DOHH2 (cell line): ENCODE measurements at regions not wholly inside any gene's neighbourhood (a gene's known extent, or its start where the extent isn't known, plus 50 kb on each side); places are given as distances from the start of the nearest gene placed in this dataset.

Experiments used
- H3F3A ChIP-seq: fragments of 200-600 bp; sonication (generic), shearing (Covaris generic); 2 replicates; pipeline ENCODE4 v1.6.0; 2016; ENCODE audit warnings: antibody characterized with exemption, mild to moderate bottlenecking; ENCODE audit not compliant: control insufficient read depth, insufficient read depth
- H3K27ac ChIP-seq: fragments of 200-600 bp; sonication (generic); 2 replicates; pipeline ENCODE4 v1.5.1; 2014; ENCODE audit warnings: low read depth, mild to moderate bottlenecking, low read length, moderate library complexity
- H3K27me3 ChIP-seq: fragments of 200-600 bp; sonication (generic); 2 replicates; pipeline ENCODE4 v1.6.1; 2014; ENCODE audit warnings: mild to moderate bottlenecking, low read length, mixed read lengths; ENCODE audit not compliant: control insufficient read depth
- H3K36me3 ChIP-seq: fragments of 200-600 bp; sonication (generic); 2 replicates; pipeline ENCODE4 v1.6.1; 2014; ENCODE audit warnings: mild to moderate bottlenecking, low read length, moderate library complexity, mixed read lengths; ENCODE audit not compliant: control insufficient read depth
- H3K4me1 ChIP-seq: fragments of 200-600 bp; sonication (generic); 2 replicates; pipeline ENCODE4 v1.6.1; 2014; ENCODE audit warnings: mild to moderate bottlenecking, low read length, mixed read lengths; ENCODE audit not compliant: control insufficient read depth
- H3K4me2 ChIP-seq: fragments of 200-600 bp; sonication (generic); 2 replicates; pipeline ENCODE4 v1.6.0; 2014; ENCODE audit warnings: mild to moderate bottlenecking, low read length, moderate library complexity
- H3K4me3 ChIP-seq: fragments of 200-600 bp; sonication (generic); 2 replicates; pipeline ENCODE4 v1.5.1; 2014; ENCODE audit warnings: mild to moderate bottlenecking, low read length, mixed read lengths
- H3K79me2 ChIP-seq: fragments of 200-600 bp; sonication (generic); 2 replicates; pipeline ENCODE4 v1.6.1; 2014; ENCODE audit warnings: mild to moderate bottlenecking, low read length, mixed read lengths; ENCODE audit not compliant: control insufficient read depth
- H3K9me2 ChIP-seq: fragments of 200-600 bp; sonication (generic); replicated peaks from 2 replicates; pipeline ENCODE4 v1.6.1; 2014; ENCODE audit warnings: mild to moderate bottlenecking, low read length, mixed read lengths; ENCODE audit not compliant: control insufficient read depth
- H3K9me3 ChIP-seq: fragments of 200-600 bp; sonication (generic); 2 replicates; pipeline ENCODE4 v1.6.1; 2014; ENCODE audit warnings: antibody characterized with exemption, low read length, mixed read lengths; ENCODE audit not compliant: control insufficient read depth, insufficient read depth
- H4K20me1 ChIP-seq: fragments of 200-600 bp; sonication (generic); 2 replicates; pipeline ENCODE4 v1.6.0; 2014; ENCODE audit warnings: low read depth, mild to moderate bottlenecking, antibody characterized with exemption, low read length, moderate library complexity; ENCODE audit not compliant: control insufficient read depth, insufficient read depth
- EZH2phosphoT487 ChIP-seq: fragments of 200-600 bp; sonication (generic); IDR thresholded peaks from 2 replicates; pipeline ENCODE4 v1.6.1; 2017; ENCODE audit warnings: borderline replicate concordance, mild to moderate bottlenecking, antibody characterized with exemption, low read length, moderate library complexity, mixed read lengths
- TF ChIP-seq, protein P1 (sequence below): fragments of 200-600 bp; sonication (generic); IDR thresholded peaks from one replicate; pipeline ENCODE4 v1.5.1; 2014; ENCODE audit warnings: antibody characterized with exemption, mild to moderate bottlenecking, low read depth, low read length; ENCODE audit not compliant: poor library complexity, severe bottlenecking

- H3F3A ChIP-seq: no peaks in the 10 kb centered on the region
- H3K27ac ChIP-seq: no peak overlapping the region
- no peaks in the 10 kb centered on the region for H3K4me1 ChIP-seq
- no peaks in the 10 kb centered on the region for H3K79me2 ChIP-seq
- H3K27me3 ChIP-seq: peaks cover 14% of the 10 kb centered on the region
- no peak for TF ChIP-seq EZH2phosphoT487
- TF ChIP-seq, protein P1, sequence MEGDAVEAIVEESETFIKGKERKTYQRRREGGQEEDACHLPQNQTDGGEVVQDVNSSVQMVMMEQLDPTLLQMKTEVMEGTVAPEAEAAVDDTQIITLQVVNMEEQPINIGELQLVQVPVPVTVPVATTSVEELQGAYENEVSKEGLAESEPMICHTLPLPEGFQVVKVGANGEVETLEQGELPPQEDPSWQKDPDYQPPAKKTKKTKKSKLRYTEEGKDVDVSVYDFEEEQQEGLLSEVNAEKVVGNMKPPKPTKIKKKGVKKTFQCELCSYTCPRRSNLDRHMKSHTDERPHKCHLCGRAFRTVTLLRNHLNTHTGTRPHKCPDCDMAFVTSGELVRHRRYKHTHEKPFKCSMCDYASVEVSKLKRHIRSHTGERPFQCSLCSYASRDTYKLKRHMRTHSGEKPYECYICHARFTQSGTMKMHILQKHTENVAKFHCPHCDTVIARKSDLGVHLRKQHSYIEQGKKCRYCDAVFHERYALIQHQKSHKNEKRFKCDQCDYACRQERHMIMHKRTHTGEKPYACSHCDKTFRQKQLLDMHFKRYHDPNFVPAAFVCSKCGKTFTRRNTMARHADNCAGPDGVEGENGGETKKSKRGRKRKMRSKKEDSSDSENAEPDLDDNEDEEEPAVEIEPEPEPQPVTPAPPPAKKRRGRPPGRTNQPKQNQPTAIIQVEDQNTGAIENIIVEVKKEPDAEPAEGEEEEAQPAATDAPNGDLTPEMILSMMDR: no peak
- no peaks in the 10 kb centered on the region for H3K36me3 ChIP-seq
- H3K9me2 ChIP-seq: no peaks in the 10 kb centered on the region
- no peaks in the 10 kb centered on the region for H3K9me3 ChIP-seq
- no peaks in the 10 kb centered on the region for H4K20me1 ChIP-seq
- no peak overlapping the region for H3K4me2 ChIP-seq
- no peak overlapping the region for H3K4me3 ChIP-seq
These were observed 70.9 kb upstream of the HLA-E start for GRCh38 chr6:30418448-30418847.

DNA sequence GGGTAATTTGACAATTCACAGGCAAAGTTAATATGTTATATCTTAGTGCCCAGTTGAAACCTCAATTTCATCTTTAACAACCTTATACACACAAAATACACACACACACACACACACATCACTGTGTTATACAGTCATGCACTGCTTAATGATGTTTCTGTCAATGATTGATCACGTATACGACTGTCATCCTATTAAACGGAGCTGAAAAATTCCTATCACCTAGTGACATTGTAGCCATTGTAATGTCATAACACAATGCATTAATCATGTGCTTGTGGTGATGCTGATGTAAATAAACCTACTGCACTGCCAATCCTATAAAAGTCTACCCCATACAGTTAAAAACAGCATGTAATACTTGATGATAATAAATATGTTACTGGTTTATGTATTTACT lies 64.8 kb upstream of the HLA-E start:
- H3K27me3 ChIP-seq: peaks cover 13% of the 10 kb centered on the region
- H3K9me2 ChIP-seq: no peaks in the 10 kb centered on the region

More for the DNA sequence above, 64.8 kb upstream of the HLA-E start:
- TF ChIP-seq, protein P1: no peak
- TF ChIP-seq EZH2phosphoT487: no peak
- H3K9me3 ChIP-seq: no peaks in the 10 kb centered on the region
- H3F3A ChIP-seq: no peaks in the 10 kb centered on the region
- H3K4me3 ChIP-seq: no peak overlapping the region
- no peaks in the 10 kb centered on the region for H3K36me3 ChIP-seq
- H3K4me2 ChIP-seq: no peak overlapping the region
- no peak overlapping the region for H3K27ac ChIP-seq
- no peaks in the 10 kb centered on the region for H3K4me1 ChIP-seq
- H4K20me1 ChIP-seq: no peaks in the 10 kb centered on the region
- no peaks in the 10 kb centered on the region for H3K79me2 ChIP-seq
